ENCODE measurements at regions not wholly inside any gene's neighbourhood (a gene's known extent, or its start where the extent isn't known, plus 50 kb on each side); places are given as distances from the start of the nearest gene placed in this dataset.

DNA sequence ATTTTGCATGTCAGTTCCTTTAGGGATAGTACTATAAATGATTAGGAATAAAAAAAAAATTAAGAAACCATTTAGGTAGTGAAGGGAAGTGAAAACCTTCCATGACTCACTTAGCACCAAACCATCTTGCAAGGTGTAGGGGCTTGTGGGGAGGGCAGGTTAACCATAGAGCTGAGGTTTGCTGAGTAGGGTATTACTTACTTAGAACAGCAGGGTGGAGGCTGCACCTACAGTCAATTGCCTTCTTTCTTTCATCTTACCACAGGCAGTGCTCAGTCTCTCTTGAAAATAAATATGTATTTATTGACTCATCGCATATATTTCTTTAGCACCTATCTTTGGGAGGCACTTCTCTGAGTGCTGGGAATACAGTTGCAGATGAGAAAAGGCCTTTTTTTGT is 104.9 kb upstream of the GIMD1 start:
- Histone ChIP-seq H3K4me3 (ENCODE audit: low read depth, low read length) (no peak overlapping the region), H3K9ac (no peak overlapping the region), H3K9me3 (ENCODE audit: control insufficient read depth, low read length) (no peaks in the 10 kb centered on the region), H3K4me1 (no peaks in the 10 kb centered on the region), H3K4me2 (ENCODE audit: low read length) (no peak overlapping the region), H3K79me2 (no peaks in the 10 kb centered on the region), H2AFZ (no peak overlapping the region), H3K27me3 (ENCODE audit: control insufficient read depth, insufficient read depth, low read length) (no peaks in the 10 kb centered on the region), H3K36me3 (ENCODE audit: control insufficient read depth, insufficient read depth, low read length) (no peaks in the 10 kb centered on the region), H3K27ac (no peak overlapping the region)
- TF ChIP-seq CTCF (IDR thresholded peaks at IDR 0.05), result no peak

- no peaks in the 10 kb centered on the region for H3K36me3 ChIP-seq (ENCODE audit: control insufficient read depth, insufficient read depth, low read length)
- H3K9me3 ChIP-seq (ENCODE audit: control insufficient read depth, low read length), result no peaks in the 10 kb centered on the region
- no peaks in the 10 kb centered on the region for H3K4me1 ChIP-seq
- H2AFZ ChIP-seq, result no peak overlapping the region
- H3K4me3 ChIP-seq (ENCODE audit: low read depth, low read length), result no peak overlapping the region
- H3K9ac ChIP-seq, result no peak overlapping the region
- no peaks in the 10 kb centered on the region for H3K27me3 ChIP-seq (ENCODE audit: control insufficient read depth, insufficient read depth, low read length)
- H3K4me2 ChIP-seq (ENCODE audit: low read length), result no peak overlapping the region
- no peaks in the 10 kb centered on the region for H3K79me2 ChIP-seq
- TF ChIP-seq CTCF (IDR thresholded peaks at IDR 0.05), result no peak
- H3K27ac ChIP-seq, result no peak overlapping the region
Observed at GRCh38 chr4:106471151-106471550, 102.6 kb upstream of the GIMD1 start.

DNA sequence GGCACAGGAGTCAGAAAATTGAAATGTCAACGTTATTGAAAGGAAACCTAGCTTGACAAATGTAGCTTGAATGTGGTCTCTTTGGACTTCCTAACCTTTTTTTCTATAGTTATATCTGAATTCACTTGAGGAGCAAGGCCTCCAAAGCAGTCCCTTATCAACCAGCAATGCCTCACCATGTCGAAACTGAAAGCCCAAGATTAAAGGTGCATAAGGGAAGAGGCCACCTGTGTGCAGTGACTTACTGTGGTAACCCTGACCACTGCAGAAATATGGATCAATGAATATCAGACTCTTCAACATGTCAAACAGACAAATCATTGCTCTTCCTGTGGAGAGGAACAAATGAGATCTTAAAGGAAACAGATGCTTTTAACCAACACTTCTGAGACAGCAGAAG is 95.0 kb upstream of the GIMD1 start:
- Histone ChIP-seq H3K4me1 (no peaks in the 10 kb centered on the region), H2AFZ (no peak overlapping the region), H3K9me3 (ENCODE audit: control insufficient read depth, low read length) (no peaks in the 10 kb centered on the region), H3K4me3 (ENCODE audit: low read depth, low read length) (no peak overlapping the region), H3K79me2 (no peaks in the 10 kb centered on the region), H3K36me3 (ENCODE audit: control insufficient read depth, insufficient read depth, low read length) (no peaks in the 10 kb centered on the region), H3K4me2 (ENCODE audit: low read length) (no peak overlapping the region), H3K27ac (no peak overlapping the region), H3K27me3 (ENCODE audit: control insufficient read depth, insufficient read depth, low read length) (no peaks in the 10 kb centered on the region), H3K9ac (no peak overlapping the region)
- no peak for TF ChIP-seq CTCF (IDR thresholded peaks at IDR 0.05)

GRCh38 chr4:106454581-106454980 is 86.0 kb upstream of the GIMD1 start:
- Histone ChIP-seq H3K4me1 (no peaks in the 10 kb centered on the region), H3K36me3 (ENCODE audit: control insufficient read depth, insufficient read depth, low read length) (no peaks in the 10 kb centered on the region), H3K27ac (no peak overlapping the region), H3K9me3 (ENCODE audit: control insufficient read depth, low read length) (no peaks in the 10 kb centered on the region), H3K27me3 (ENCODE audit: control insufficient read depth, insufficient read depth, low read length) (no peaks in the 10 kb centered on the region), H3K79me2 (no peaks in the 10 kb centered on the region), H3K4me2 (ENCODE audit: low read length) (no peak overlapping the region), H3K9ac (no peak overlapping the region), H2AFZ (no peak overlapping the region), H3K4me3 (ENCODE audit: low read depth, low read length) (no peak overlapping the region)
- no peak for TF ChIP-seq CTCF (IDR thresholded peaks at IDR 0.05)

DNA sequence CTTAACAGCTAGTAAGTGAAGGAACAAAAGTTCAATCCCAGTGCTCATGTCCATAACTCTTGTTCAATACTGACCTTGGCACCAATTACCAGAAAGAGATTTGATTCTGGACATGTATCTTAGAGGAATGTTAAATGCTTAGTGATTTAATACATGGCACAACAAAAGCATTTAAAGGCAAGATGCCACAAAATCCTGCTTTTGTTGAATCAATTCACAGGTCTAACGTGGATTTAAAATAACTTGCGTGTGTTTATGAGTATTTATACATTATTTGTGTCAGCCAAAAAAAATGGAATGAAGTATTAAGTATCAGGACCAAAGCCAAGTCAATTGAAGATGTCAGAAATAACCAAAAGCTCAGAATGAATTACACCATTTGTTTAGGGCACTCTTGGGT is 85.4 kb upstream of the GIMD1 start:
- Histone ChIP-seq H2AFZ (no peak overlapping the region), H3K27me3 (ENCODE audit: control insufficient read depth, insufficient read depth, low read length) (no peaks in the 10 kb centered on the region), H3K27ac (no peak overlapping the region), H3K9me3 (ENCODE audit: control insufficient read depth, low read length) (no peaks in the 10 kb centered on the region), H3K4me3 (ENCODE audit: low read depth, low read length) (no peak overlapping the region), H3K4me2 (ENCODE audit: low read length) (no peak overlapping the region), H3K9ac (no peak overlapping the region), H3K36me3 (ENCODE audit: control insufficient read depth, insufficient read depth, low read length) (no peaks in the 10 kb centered on the region), H3K79me2 (no peaks in the 10 kb centered on the region), H3K4me1 (no peaks in the 10 kb centered on the region)
- TF ChIP-seq CTCF (IDR thresholded peaks at IDR 0.05), result no peak

Measured in parathyroid adenoma (tissue), 2 donors.